ENCODE measurements at regions not wholly inside any gene's neighbourhood (a gene's known extent, or its start where the extent isn't known, plus 50 kb on each side); places are given as distances from the start of the nearest gene placed in this dataset.

DNA sequence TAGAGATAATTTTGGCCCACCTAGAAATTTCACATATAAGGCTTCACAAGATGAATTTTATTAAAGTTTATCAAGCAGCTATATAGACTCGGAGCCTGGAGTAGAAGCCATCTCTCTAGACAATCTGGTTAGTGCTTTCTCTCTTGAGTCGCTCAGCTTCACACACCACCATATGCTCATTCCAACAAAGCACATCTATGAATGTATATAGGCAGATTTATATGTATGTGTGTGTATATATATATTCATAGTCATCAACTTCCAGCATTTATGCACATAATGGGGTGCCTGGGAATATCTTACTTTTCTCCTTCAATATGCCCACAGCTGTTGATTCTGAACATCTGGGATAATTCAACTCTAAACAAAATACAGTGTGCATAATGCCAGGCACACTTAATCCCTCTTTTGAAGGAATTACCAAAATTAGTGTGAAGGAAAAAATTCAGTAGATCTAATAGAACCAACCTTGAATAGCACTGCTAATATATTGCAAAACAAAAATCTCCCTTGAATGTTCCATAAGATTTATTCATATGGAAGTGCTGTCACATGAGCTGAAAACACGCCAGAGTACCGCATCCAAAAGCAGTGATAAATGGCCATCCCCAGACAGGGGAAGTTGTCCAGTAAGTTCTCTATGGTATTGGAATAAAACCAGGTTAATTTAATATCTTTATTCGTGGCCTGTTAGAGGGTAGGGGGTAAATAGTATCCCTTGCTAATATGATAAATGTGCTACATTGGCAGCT is 56.0 kb upstream of the MOCS2 start:
- H3K4me3 ChIP-seq (ENCODE audit: low read depth in 1 of 3, low read length in 3 of 3) = no peak overlapping the region
- H3K4me1 ChIP-seq (ENCODE audit: control insufficient read depth in 4 of 4, insufficient read depth in 4 of 4, low read length in 3 of 4) = peaks cover 4 to 24% (median 13%) of the 10 kb centered on the region in 4 donors
- DNase-seq (ENCODE audit: low spot score) = no peak
- no peak overlapping the region for H3K9ac ChIP-seq (ENCODE audit: low read depth in 1 of 2, low read length in 2 of 2)
- H3K27me3 ChIP-seq (ENCODE audit: control insufficient read depth in 4 of 4, insufficient read depth in 4 of 4, low read length in 3 of 4) = no peaks in the 10 kb centered on the region
- H3K9me3 ChIP-seq (ENCODE audit: control insufficient read depth in 4 of 4, low read length in 3 of 4) = no peaks in the 10 kb centered on the region
- no peak overlapping the region for H3K27ac ChIP-seq (ENCODE audit: low read depth in 1 of 2, low read length in 2 of 2)
- WGBS = 88% methylated on average over 5 of the region's 5 CpGs
- no peaks in the 10 kb centered on the region for H3K36me3 ChIP-seq (ENCODE audit: control insufficient read depth in 4 of 4, insufficient read depth in 3 of 4, low read depth in 1 of 4, low read length in 3 of 4)
- no peak for TF ChIP-seq JUND (IDR thresholded peaks at IDR 0.05)
- no peak for TF ChIP-seq FOXA1 (IDR thresholded peaks at IDR 0.05)
- TF ChIP-seq RAD21 (IDR thresholded peaks at IDR 0.05) = no peak
- no peak for TF ChIP-seq YY1 (IDR thresholded peaks at IDR 0.05)
- TF ChIP-seq, protein P1, sequence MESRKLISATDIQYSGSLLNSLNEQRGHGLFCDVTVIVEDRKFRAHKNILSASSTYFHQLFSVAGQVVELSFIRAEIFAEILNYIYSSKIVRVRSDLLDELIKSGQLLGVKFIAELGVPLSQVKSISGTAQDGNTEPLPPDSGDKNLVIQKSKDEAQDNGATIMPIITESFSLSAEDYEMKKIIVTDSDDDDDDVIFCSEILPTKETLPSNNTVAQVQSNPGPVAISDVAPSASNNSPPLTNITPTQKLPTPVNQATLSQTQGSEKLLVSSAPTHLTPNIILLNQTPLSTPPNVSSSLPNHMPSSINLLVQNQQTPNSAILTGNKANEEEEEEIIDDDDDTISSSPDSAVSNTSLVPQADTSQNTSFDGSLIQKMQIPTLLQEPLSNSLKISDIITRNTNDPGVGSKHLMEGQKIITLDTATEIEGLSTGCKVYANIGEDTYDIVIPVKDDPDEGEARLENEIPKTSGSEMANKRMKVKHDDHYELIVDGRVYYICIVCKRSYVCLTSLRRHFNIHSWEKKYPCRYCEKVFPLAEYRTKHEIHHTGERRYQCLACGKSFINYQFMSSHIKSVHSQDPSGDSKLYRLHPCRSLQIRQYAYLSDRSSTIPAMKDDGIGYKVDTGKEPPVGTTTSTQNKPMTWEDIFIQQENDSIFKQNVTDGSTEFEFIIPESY (IDR thresholded peaks at IDR 0.05) = no peak
- TF ChIP-seq, protein P2, sequence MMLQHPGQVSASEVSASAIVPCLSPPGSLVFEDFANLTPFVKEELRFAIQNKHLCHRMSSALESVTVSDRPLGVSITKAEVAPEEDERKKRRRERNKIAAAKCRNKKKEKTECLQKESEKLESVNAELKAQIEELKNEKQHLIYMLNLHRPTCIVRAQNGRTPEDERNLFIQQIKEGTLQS (IDR thresholded peaks at IDR 0.05) = no peak
- TF ChIP-seq TAF1 (conservative IDR thresholded peaks at IDR 0.05) = no peak
- TF ChIP-seq, protein P3, sequence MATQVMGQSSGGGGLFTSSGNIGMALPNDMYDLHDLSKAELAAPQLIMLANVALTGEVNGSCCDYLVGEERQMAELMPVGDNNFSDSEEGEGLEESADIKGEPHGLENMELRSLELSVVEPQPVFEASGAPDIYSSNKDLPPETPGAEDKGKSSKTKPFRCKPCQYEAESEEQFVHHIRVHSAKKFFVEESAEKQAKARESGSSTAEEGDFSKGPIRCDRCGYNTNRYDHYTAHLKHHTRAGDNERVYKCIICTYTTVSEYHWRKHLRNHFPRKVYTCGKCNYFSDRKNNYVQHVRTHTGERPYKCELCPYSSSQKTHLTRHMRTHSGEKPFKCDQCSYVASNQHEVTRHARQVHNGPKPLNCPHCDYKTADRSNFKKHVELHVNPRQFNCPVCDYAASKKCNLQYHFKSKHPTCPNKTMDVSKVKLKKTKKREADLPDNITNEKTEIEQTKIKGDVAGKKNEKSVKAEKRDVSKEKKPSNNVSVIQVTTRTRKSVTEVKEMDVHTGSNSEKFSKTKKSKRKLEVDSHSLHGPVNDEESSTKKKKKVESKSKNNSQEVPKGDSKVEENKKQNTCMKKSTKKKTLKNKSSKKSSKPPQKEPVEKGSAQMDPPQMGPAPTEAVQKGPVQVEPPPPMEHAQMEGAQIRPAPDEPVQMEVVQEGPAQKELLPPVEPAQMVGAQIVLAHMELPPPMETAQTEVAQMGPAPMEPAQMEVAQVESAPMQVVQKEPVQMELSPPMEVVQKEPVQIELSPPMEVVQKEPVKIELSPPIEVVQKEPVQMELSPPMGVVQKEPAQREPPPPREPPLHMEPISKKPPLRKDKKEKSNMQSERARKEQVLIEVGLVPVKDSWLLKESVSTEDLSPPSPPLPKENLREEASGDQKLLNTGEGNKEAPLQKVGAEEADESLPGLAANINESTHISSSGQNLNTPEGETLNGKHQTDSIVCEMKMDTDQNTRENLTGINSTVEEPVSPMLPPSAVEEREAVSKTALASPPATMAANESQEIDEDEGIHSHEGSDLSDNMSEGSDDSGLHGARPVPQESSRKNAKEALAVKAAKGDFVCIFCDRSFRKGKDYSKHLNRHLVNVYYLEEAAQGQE (IDR thresholded peaks at IDR 0.05) = no peak
- TF ChIP-seq SP1 (IDR thresholded peaks at IDR 0.05) = no peak
- no peak for TF ChIP-seq HNF4A (conservative IDR thresholded peaks at IDR 0.05)
- no peak for TF ChIP-seq GABPA (IDR thresholded peaks at IDR 0.05 in 1 of 2, conservative IDR thresholded peaks at IDR 0.05 in 1 of 2)
- no peak for TF ChIP-seq NR2F2 (IDR thresholded peaks at IDR 0.05)
- no peak for TF ChIP-seq RXRA (IDR thresholded peaks at IDR 0.05)
- no peak for TF ChIP-seq EGR1 (IDR thresholded peaks at IDR 0.05; ENCODE audit: low read depth in 2 of 2)
- TF ChIP-seq FOXA2 (IDR thresholded peaks at IDR 0.05) = no peak
- TF ChIP-seq HNF4G (IDR thresholded peaks at IDR 0.05) = no peak
- TF ChIP-seq, protein P4, sequence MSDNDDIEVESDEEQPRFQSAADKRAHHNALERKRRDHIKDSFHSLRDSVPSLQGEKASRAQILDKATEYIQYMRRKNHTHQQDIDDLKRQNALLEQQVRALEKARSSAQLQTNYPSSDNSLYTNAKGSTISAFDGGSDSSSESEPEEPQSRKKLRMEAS (IDR thresholded peaks at IDR 0.05) = no peak
- TF ChIP-seq, protein P5, sequence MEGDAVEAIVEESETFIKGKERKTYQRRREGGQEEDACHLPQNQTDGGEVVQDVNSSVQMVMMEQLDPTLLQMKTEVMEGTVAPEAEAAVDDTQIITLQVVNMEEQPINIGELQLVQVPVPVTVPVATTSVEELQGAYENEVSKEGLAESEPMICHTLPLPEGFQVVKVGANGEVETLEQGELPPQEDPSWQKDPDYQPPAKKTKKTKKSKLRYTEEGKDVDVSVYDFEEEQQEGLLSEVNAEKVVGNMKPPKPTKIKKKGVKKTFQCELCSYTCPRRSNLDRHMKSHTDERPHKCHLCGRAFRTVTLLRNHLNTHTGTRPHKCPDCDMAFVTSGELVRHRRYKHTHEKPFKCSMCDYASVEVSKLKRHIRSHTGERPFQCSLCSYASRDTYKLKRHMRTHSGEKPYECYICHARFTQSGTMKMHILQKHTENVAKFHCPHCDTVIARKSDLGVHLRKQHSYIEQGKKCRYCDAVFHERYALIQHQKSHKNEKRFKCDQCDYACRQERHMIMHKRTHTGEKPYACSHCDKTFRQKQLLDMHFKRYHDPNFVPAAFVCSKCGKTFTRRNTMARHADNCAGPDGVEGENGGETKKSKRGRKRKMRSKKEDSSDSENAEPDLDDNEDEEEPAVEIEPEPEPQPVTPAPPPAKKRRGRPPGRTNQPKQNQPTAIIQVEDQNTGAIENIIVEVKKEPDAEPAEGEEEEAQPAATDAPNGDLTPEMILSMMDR (IDR thresholded peaks at IDR 0.05; ENCODE audit: low read depth, low read length, missing input control) = no peak

Measured in liver (tissue), 8 donors.